HG03196 (cell line): ENCODE measurements at regions not wholly inside any gene's neighbourhood (a gene's known extent, or its start where the extent isn't known, plus 50 kb on each side); places are given as distances from the start of the nearest gene placed in this dataset.

Experiments used
- ATAC-seq: cut with Tn5 transposase; IDR thresholded peaks from one replicate; pipeline ENCODE4 v1.9.1; 2021; ENCODE audit not compliant: unreplicated experiment

- ATAC-seq = peak; percentile 8
Observed at GRCh38 chr13:24006520-24007248, 109.4 kb upstream of the C1QTNF9B start.

GRCh38 chr13:24007979-24008620, 110.8 kb upstream of the C1QTNF9B start:
- no peak for ATAC-seq

- no peak for ATAC-seq
Observed at GRCh38 chr13:24008679-24009078, 111.4 kb upstream of the C1QTNF9B start.

- no peak for ATAC-seq
Observed at GRCh38 chr13:24011266-24011665, 114.0 kb upstream of the C1QTNF9B start.

GRCh38 chr13:24012648-24013047, 115.3 kb upstream of the C1QTNF9B start:
- no peak for ATAC-seq

GRCh38 chr13:24013189-24013588, 115.9 kb upstream of the C1QTNF9B start:
- ATAC-seq = no peak

GRCh38 chr13:24016046-24016445, 118.7 kb upstream of the C1QTNF9B start:
- ATAC-seq = no peak

GRCh38 chr13:24022568-24022967, 125.3 kb upstream of the C1QTNF9B start:
- ATAC-seq = no peak

GRCh38 chr13:24023073-24023472, 125.8 kb upstream of the C1QTNF9B start:
- no peak for ATAC-seq

GRCh38 chr13:24027494-24027893, 130.2 kb upstream of the C1QTNF9B start:
- no peak for ATAC-seq

GRCh38 chr13:24032252-24032651, 128.3 kb upstream of the SPATA13 start:
- ATAC-seq = no peak

GRCh38 chr13:24032674-24033073, 127.8 kb upstream of the SPATA13 start:
- no peak for ATAC-seq

GRCh38 chr13:24033527-24034302, 126.8 kb upstream of the SPATA13 start:
- no peak for ATAC-seq

GRCh38 chr13:24035411-24035810, 125.1 kb upstream of the SPATA13 start:
- ATAC-seq = no peak

- ATAC-seq = no peak
Observed at GRCh38 chr13:24036115-24036514, 124.4 kb upstream of the SPATA13 start.

- no peak for ATAC-seq
Observed at GRCh38 chr13:24038405-24038804, 122.1 kb upstream of the SPATA13 start.

- ATAC-seq = no peak
Observed at GRCh38 chr13:24038841-24039330, 121.6 kb upstream of the SPATA13 start.

GRCh38 chr13:24039621-24040475, 120.7 kb upstream of the SPATA13 start:
- ATAC-seq = peak; percentile 51

GRCh38 chr13:24040835-24041234, 119.7 kb upstream of the SPATA13 start:
- no peak for ATAC-seq

- no peak for ATAC-seq
Observed at GRCh38 chr13:24041651-24042225, 118.8 kb upstream of the SPATA13 start.
